GM21786 (cell line): ENCODE measurements at regions not wholly inside any gene's neighbourhood (a gene's known extent, or its start where the extent isn't known, plus 50 kb on each side); places are given as distances from the start of the nearest gene placed in this dataset.
"Not testable (repeated sequence)": the region's sequence is repeated elsewhere in the genome, so short reads cannot be mapped to it uniquely, and the experiment has no call there.

Experiments
- ATAC-seq: cut with Tn5 transposase; IDR thresholded peaks from one replicate; pipeline ENCODE4 v1.9.1; 2021; ENCODE audit not compliant: unreplicated experiment

GRCh38 chr3:198096015-198096414 lies 136.0 kb downstream of the LMLN start:
- no peak for ATAC-seq

DNA sequence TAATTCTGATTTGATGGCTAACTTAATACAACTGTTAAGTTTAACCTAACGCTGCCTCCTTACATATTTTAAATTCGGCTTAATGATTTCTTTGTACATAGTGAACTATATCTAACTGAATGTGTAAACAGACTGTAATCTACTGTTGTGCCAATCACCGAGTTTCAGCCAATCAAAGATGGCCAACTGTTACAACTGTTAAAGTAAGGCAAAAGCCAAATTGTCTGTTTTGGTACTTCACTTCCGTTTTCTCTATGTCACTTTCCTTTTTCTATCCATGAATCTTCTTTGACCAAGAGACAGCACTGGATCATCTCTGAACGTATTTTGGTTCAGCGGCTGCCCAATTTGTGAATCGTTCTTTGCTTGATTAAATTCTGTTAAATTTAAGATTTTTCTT lies 137.0 kb downstream of the LMLN start:
- no peak for ATAC-seq

DNA sequence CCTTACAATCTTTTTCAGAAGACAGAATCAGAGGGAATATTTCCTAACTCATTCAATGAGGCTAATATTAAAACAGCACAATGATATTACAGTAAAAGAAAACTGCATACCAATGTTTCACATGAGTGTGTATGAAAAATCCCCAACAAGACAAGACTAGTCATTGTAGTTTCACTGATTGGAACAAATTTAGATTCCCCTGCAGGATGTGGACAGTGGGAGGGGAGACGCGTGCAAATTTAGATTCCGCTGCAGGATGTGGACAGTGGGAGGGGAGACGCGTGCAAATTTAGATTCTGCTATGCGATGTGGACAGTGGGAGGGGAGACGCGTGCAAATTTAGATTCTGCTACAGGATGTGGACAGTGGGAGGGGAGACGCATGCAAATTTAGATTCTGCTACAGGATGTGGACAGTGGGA lies 138.7 kb downstream of the LMLN start:
- ATAC-seq = not testable (repeated sequence)

DNA sequence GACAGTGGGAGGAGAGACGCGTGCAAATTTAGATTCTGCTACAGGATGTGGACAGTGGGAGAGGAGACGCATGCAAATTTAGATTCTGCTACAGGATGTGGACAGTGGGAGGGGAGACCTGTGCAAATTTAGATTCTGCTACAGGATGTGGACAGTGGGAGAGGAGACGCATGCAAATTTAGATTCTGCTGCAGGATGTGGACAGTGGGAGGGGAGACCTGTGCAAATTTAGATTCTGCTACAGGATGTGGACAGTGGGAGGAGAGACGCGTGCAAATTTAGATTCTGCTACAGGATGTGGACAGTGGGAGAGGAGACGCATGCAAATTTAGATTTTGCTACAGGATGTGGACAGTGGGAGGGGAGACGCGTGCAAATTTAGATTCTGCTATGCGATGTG lies 143.1 kb downstream of the LMLN start:
- not testable (repeated sequence) for ATAC-seq

DNA sequence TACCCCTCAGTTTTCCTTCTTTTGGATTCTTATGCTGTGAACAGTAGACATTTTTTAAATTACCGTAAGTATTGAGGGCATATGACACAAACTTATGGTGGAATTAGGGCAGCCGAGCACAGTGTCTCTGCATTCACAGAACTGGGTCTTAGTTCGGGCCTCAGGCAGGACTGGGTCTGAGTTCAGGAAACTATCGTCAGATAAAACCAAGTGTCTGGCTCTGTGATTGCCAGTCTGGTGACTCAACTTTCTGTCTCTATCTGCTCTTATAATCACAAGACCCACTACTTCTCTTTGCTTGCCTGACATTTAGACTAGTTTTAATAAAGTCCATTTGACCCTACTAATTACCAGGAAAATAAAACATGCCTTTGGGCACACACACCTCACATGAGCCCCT lies 146.2 kb downstream of the LMLN start:
- no peak for ATAC-seq

GRCh38 chr3:198107840-198108734 lies 148.1 kb downstream of the LMLN start:
- no peak for ATAC-seq

DNA sequence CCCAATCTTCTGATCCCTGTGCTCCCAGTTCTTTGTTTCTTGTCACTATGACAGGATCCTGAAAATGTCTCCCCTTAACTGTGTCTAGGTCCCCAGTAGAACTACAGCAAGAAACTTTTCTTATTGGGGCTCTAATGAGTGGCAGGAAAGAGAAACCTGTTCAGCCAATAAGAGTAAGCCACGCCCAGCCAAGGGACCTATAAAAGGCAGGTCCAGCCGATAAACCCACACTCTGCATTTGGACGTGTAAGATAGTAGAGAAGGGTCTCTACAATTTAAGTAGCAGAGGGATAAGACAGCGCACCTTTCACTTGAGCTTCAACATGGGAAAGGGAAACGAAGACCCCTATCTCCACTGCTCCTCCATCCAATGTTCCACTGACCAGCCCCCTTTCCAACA lies 149.9 kb downstream of the LMLN start:
- ATAC-seq = no peak

DNA sequence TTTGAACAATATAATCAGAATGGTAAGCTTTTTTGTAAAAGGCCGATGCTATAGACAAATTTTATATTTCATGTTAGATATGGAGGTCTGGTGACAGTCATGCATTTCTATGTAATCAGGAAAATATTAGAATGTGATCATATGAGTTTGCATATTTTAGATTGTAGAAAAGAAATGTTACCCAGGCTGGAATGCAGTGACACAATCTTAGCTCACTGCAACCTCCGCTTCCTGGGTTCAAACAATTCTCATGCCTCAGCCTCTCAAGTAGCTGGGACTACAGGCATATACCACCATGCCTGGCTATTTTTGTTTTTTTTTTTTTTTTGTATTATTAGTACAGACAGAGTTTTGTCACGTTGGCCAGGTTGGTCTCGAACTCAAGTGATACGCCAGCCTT lies 152.0 kb downstream of the LMLN start:
- no peak for ATAC-seq

- ATAC-seq = no peak
Observed at GRCh38 chr3:198113206-198114053, 153.4 kb downstream of the LMLN start.

GRCh38 chr3:198114516-198114915 lies 154.5 kb downstream of the LMLN start:
- ATAC-seq = not testable (repeated sequence)

DNA sequence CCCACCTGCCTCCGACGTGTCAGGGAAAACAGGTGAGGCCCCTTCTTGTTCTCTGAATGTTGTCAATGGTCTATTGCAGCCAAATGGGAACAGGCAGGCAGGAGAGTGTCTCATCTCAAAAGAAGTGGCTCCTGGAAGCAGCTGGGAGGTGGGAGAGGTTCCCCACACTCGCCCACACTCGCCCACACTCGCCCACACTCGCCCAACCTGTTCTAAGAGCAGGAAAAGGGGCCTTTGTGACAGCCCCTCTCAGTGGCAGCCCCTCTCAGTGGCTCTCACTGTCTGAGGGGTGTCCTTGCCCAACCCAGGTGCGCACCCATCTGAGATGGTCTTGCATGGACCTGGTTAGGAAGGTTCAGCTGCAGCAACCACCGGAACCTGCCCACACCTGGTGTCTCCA lies 162.2 kb downstream of the LMLN start:
- not testable (repeated sequence) for ATAC-seq

DNA sequence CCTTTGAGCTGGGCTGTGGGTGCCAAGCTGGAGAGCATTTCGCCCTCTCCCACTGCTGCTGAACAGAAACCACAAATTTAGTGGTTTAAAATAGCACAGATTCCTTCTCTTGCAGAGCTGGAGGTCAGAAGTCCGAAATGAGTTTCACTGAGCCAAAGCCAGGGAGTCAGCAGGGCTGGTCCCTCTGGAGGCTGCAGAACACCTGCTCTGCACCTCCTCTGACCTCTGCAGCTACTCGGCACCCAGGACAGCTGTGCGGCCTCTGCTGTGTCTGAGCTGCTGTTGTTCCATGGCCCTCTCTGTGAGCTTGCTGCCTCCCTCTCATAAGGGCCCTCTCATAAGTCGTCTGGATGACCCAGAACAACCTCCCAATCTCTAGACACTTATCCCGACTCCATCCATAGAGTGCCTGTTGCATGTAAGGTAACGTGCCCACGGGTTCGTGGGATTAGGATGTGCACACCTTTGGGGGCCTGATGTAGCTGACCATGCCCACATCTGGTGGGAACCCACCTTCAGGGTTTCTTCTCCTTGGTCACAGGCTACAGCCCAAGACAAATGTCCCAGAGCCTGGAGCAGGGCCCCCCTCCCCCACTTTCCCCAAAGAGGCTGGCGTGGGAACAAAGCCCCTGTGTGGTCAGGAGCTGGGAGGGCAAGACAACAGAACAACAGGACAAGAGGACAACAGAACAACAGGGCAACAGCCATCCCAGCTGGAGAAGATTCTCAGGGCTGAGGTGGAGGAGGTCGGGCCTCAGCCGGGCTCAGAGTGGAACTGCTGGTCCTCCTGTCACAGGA lies 177.2 kb downstream of the LMLN start:
- not testable (repeated sequence) for ATAC-seq

DNA sequence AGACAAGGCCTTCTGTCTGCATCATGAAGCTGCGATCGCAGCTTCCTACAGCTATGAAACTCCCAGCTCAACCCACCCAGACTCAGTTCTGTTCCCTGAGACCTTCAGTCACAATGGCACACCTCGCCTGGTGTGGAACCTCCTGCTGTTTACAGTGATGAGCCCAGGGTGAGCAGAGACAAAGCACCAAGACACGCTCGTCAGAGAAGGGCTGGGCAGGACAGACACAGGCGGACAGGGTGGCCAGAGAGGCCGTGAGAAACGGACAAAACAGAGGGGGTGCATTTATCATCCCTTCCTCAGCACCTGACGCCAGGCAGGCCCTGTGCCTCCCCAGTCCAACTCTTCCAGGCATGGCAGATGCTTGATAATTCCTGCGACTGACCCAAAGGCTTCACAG lies 178.2 kb downstream of the LMLN start:
- not testable (repeated sequence) for ATAC-seq

DNA sequence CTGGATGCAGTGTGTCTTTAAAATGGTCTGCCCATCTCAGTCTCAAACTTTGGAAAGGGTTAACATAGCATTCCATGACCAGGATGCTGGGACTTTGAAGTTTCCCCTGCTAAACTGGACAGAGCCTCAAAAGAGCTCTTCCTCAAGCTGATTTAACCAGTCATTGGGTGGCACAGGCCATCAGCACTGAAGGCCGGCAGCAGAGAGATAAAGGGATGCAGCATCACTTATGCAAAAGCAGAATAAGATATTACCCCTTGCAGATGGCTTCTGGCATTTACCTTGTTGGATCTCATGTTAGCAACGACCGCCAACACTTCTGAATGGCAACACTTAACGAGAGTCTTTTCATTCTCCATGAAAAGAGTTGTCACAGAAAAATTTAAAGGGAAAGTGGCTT lies 179.0 kb downstream of the LMLN start:
- ATAC-seq = not testable (repeated sequence)

DNA sequence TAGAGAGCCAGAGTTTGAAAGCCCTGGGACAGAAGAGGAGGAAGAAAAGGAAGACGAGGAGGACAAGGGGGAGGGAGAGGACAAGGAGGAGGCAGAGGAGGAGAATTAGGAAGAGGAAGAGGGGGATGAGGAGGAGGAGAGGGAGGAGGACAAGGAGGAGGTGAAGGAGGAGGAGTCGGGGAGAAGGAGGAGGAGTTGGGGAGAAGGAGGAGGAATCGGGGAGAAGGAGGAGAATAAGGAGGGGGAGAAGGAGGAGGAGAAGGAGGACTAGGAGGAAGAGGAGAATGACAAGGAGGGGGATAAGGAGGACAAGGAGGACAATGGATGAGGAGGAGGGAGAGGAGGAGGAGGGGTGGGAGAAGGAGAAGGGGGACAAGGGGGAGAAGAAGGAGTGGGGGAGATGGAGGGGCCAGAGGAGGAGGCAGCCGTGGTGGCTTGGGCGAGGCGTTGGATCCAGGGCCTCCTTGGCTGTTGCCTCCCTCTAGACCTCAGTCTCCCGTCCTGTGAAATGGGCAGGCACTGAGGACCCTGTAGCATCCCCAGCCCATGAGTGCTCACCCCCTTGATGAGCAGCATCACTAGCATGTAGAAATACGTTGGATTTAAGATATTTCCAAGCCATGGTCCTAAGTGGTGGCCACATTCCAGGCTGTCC lies 179.6 kb downstream of the LMLN start:
- not testable (repeated sequence) for ATAC-seq

- ATAC-seq = not testable (repeated sequence)
Observed at GRCh38 chr3:198143300-198144137, 183.5 kb downstream of the LMLN start.

DNA sequence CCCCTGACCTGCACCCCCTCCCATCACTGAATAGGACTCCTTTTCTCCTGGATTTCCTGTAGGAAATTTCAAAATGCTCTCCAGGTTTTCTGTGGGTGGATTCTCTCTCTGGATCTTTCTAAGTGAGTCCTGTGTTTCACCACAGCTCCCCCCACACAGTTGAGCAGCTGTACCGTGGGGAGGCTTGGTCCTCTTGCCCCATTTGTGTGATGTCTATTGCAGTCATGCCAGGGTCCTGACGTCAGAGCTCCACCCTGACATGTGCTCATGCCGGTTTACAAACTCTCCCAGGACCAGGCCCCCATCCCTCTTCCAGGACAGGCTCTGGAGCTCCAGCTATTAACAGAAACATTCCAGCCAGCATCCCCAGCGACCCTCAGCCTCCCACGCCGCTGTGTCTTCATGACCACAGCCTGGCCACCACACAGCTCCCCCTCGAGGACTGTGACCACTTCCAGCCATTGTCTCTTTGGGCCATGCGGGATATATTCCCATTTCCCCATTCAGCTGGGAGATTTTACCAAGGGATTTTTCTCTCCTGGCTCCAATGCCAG lies 185.3 kb downstream of the LMLN start:
- ATAC-seq = not testable (repeated sequence)

DNA sequence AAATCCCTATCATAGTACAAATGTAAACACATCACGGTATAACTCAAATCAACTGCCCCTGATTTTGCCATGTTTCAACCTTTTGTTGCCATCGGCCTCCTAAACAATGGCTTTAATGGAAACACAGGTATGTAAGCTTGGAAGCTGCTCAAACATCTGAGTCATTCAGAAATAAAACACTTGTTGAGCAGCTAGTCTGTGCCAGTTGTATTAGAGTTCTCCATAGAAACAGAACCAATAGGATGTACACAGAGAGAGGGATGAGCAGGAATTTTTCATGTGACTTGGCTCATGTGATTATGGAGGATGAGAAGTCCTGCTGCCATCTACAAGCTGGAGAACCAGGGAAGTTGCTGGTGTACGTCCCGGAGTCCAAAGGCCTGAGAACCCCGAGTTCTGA lies 186.1 kb downstream of the LMLN start:
- not testable (repeated sequence) for ATAC-seq

DNA sequence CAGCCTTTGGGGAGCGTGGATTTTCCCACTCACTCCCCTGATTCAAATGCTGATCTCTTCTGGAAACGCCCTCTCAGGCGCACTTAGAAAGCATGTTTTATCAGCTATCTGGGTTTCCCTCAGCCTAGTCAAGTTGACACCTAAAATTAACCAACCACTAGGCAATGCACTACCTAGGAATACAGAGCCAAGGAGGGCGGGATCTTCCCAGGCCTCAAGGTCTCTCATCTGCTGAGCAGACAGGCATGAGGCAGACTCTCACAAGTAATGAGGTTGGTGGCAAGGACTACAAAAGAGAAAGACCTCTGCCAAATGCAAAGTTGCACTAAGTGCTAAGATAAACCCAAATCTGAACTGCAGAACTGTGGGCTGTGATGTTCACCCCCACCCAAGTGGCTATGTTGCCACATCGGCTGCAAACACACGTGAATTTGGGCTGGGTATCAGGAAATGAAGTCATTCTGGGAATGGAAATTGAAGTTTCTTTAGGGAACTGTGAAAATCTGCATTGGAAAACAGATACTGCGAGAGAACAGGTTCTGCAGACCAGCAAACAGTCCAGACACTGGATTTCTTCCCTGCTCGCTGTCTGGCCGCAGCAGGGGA lies 186.6 kb downstream of the LMLN start:
- not testable (repeated sequence) for ATAC-seq
